ENCODE measurements at regions not wholly inside any gene's neighbourhood (a gene's known extent, or its start where the extent isn't known, plus 50 kb on each side); places are given as distances from the start of the nearest gene placed in this dataset.
"Not testable (repeated sequence)": the region's sequence is repeated elsewhere in the genome, so short reads cannot be mapped to it uniquely, and the experiment has no call there.

GRCh38 chr7:42730586-42730985 lies 181.3 kb downstream of the C7orf25 start:
- H3K4me1 ChIP-seq (ENCODE audit: control insufficient read depth in 5 of 5, insufficient read depth in 5 of 5, low read length in 5 of 5): no peaks in the 10 kb centered on the region
- H3K27me3 ChIP-seq (ENCODE audit: control insufficient read depth in 5 of 5, insufficient read depth in 4 of 5, low read length in 5 of 5): peaks cover 0 to 2% (median 0%) of the 10 kb centered on the region in 5 donors
- no peak overlapping the region for H3K27ac ChIP-seq (ENCODE audit: low read depth, low read length)
- H3K36me3 ChIP-seq (ENCODE audit: control insufficient read depth in 5 of 5, insufficient read depth in 5 of 5, low read length in 5 of 5): no peaks in the 10 kb centered on the region
- no peaks in the 10 kb centered on the region for H3K9me3 ChIP-seq (ENCODE audit: control insufficient read depth in 5 of 5, low read length in 5 of 5)
- no peak overlapping the region for H3K4me3 ChIP-seq (ENCODE audit: low read depth in 1 of 5, low read length in 5 of 5)
- no peak overlapping the region for H3K9ac ChIP-seq (ENCODE audit: low read length in 5 of 5)

- H3K4me3 ChIP-seq (ENCODE audit: low read depth in 1 of 5, low read length in 5 of 5): no peak overlapping the region
- H3K36me3 ChIP-seq (ENCODE audit: control insufficient read depth in 5 of 5, insufficient read depth in 5 of 5, low read length in 5 of 5): no peaks in the 10 kb centered on the region
- no peak overlapping the region for H3K9ac ChIP-seq (ENCODE audit: low read length in 5 of 5)
- no peaks in the 10 kb centered on the region for H3K9me3 ChIP-seq (ENCODE audit: control insufficient read depth in 5 of 5, low read length in 5 of 5)
- H3K27me3 ChIP-seq (ENCODE audit: control insufficient read depth in 5 of 5, insufficient read depth in 4 of 5, low read length in 5 of 5): peaks cover 0 to 2% (median 0%) of the 10 kb centered on the region in 5 donors
- no peak overlapping the region for H3K27ac ChIP-seq (ENCODE audit: low read depth, low read length)
- H3K4me1 ChIP-seq (ENCODE audit: control insufficient read depth in 5 of 5, insufficient read depth in 5 of 5, low read length in 5 of 5): no peaks in the 10 kb centered on the region
Observed at GRCh38 chr7:42729053-42729765, 182.7 kb downstream of the C7orf25 start.

- H3K9me3 ChIP-seq (ENCODE audit: control insufficient read depth in 5 of 5, low read length in 5 of 5): no peaks in the 10 kb centered on the region
- no peaks in the 10 kb centered on the region for H3K4me1 ChIP-seq (ENCODE audit: control insufficient read depth in 5 of 5, insufficient read depth in 5 of 5, low read length in 5 of 5)
- no peak overlapping the region for H3K4me3 ChIP-seq (ENCODE audit: low read depth in 1 of 5, low read length in 5 of 5)
- H3K9ac ChIP-seq (ENCODE audit: low read length in 5 of 5): no peak overlapping the region
- H3K27ac ChIP-seq (ENCODE audit: low read depth, low read length): no peak overlapping the region
- H3K27me3 ChIP-seq (ENCODE audit: control insufficient read depth in 5 of 5, insufficient read depth in 4 of 5, low read length in 5 of 5): peaks cover 0 to 2% (median 0%) of the 10 kb centered on the region in 5 donors
- H3K36me3 ChIP-seq (ENCODE audit: control insufficient read depth in 5 of 5, insufficient read depth in 5 of 5, low read length in 5 of 5): no peaks in the 10 kb centered on the region
Observed at GRCh38 chr7:42727451-42727850, 184.4 kb downstream of the C7orf25 start.

GRCh38 chr7:42726066-42726785 lies 185.6 kb downstream of the C7orf25 start:
- H3K9ac ChIP-seq (ENCODE audit: low read length in 5 of 5): no peak overlapping the region
- no peak overlapping the region for H3K27ac ChIP-seq (ENCODE audit: low read depth, low read length)
- H3K4me3 ChIP-seq (ENCODE audit: low read depth in 1 of 5, low read length in 5 of 5): no peak overlapping the region
- H3K4me1 ChIP-seq (ENCODE audit: control insufficient read depth in 5 of 5, insufficient read depth in 5 of 5, low read length in 5 of 5): no peaks in the 10 kb centered on the region
- H3K9me3 ChIP-seq (ENCODE audit: control insufficient read depth in 5 of 5, low read length in 5 of 5): no peaks in the 10 kb centered on the region
- H3K27me3 ChIP-seq (ENCODE audit: control insufficient read depth in 5 of 5, insufficient read depth in 4 of 5, low read length in 5 of 5): peaks cover 0 to 2% (median 0%) of the 10 kb centered on the region in 5 donors
- no peaks in the 10 kb centered on the region for H3K36me3 ChIP-seq (ENCODE audit: control insufficient read depth in 5 of 5, insufficient read depth in 5 of 5, low read length in 5 of 5)

- Histone ChIP-seq H3K9me3 (ENCODE audit: control insufficient read depth in 5 of 5, low read length in 5 of 5) (no peaks in the 10 kb centered on the region), H3K4me3 (ENCODE audit: low read depth in 1 of 5, low read length in 5 of 5) (no peak overlapping the region), H3K36me3 (ENCODE audit: control insufficient read depth in 5 of 5, insufficient read depth in 5 of 5, low read length in 5 of 5) (no peaks in the 10 kb centered on the region), H3K4me1 (ENCODE audit: control insufficient read depth in 5 of 5, insufficient read depth in 5 of 5, low read length in 5 of 5) (peaks cover 0 to 4% (median 0%) of the 10 kb centered on the region in 5 donors), H3K9ac (ENCODE audit: low read length in 5 of 5) (no peak overlapping the region), H3K27ac (ENCODE audit: low read depth, low read length) (no peak overlapping the region), H3K27me3 (ENCODE audit: control insufficient read depth in 5 of 5, insufficient read depth in 4 of 5, low read length in 5 of 5) (peaks cover 0 to 2% (median 0%) of the 10 kb centered on the region in 5 donors)
Observed at GRCh38 chr7:42722716-42723115, 189.2 kb downstream of the C7orf25 start.

- H3K27ac ChIP-seq (ENCODE audit: low read depth, low read length): no peak overlapping the region
- no peak overlapping the region for H3K4me3 ChIP-seq (ENCODE audit: low read depth in 1 of 5, low read length in 5 of 5)
- H3K27me3 ChIP-seq (ENCODE audit: control insufficient read depth in 5 of 5, insufficient read depth in 4 of 5, low read length in 5 of 5): peaks cover 0 to 2% (median 0%) of the 10 kb centered on the region in 5 donors
- no peaks in the 10 kb centered on the region for H3K9me3 ChIP-seq (ENCODE audit: control insufficient read depth in 5 of 5, low read length in 5 of 5)
- no peaks in the 10 kb centered on the region for H3K36me3 ChIP-seq (ENCODE audit: control insufficient read depth in 5 of 5, insufficient read depth in 5 of 5, low read length in 5 of 5)
- no peak overlapping the region for H3K9ac ChIP-seq (ENCODE audit: low read length in 5 of 5)
- H3K4me1 ChIP-seq (ENCODE audit: control insufficient read depth in 5 of 5, insufficient read depth in 5 of 5, low read length in 5 of 5): peaks cover 0 to 4% (median 0%) of the 10 kb centered on the region in 5 donors
Observed at GRCh38 chr7:42722198-42722597, 189.7 kb downstream of the C7orf25 start.

- peaks cover 0 to 4% (median 0%) of the 10 kb centered on the region in 5 donors for H3K4me1 ChIP-seq (ENCODE audit: control insufficient read depth in 5 of 5, insufficient read depth in 5 of 5, low read length in 5 of 5)
- H3K4me3 ChIP-seq (ENCODE audit: low read depth in 1 of 5, low read length in 5 of 5): no peak overlapping the region
- H3K27ac ChIP-seq (ENCODE audit: low read depth, low read length): no peak overlapping the region
- peaks cover 0 to 2% (median 0%) of the 10 kb centered on the region in 5 donors for H3K27me3 ChIP-seq (ENCODE audit: control insufficient read depth in 5 of 5, insufficient read depth in 4 of 5, low read length in 5 of 5)
- H3K9me3 ChIP-seq (ENCODE audit: control insufficient read depth in 5 of 5, low read length in 5 of 5): no peaks in the 10 kb centered on the region
- H3K9ac ChIP-seq (ENCODE audit: low read length in 5 of 5): no peak overlapping the region
- H3K36me3 ChIP-seq (ENCODE audit: control insufficient read depth in 5 of 5, insufficient read depth in 5 of 5, low read length in 5 of 5): no peaks in the 10 kb centered on the region
Observed at GRCh38 chr7:42720991-42721796, 190.7 kb downstream of the C7orf25 start.

- Histone ChIP-seq H3K27ac (ENCODE audit: low read depth, low read length) (no peak overlapping the region), H3K4me1 (ENCODE audit: control insufficient read depth in 5 of 5, insufficient read depth in 5 of 5, low read length in 5 of 5) (peaks cover 0 to 4% (median 0%) of the 10 kb centered on the region in 5 donors), H3K36me3 (ENCODE audit: control insufficient read depth in 5 of 5, insufficient read depth in 5 of 5, low read length in 5 of 5) (no peaks in the 10 kb centered on the region), H3K9ac (ENCODE audit: low read length in 5 of 5) (no peak overlapping the region), H3K9me3 (ENCODE audit: control insufficient read depth in 5 of 5, low read length in 5 of 5) (no peaks in the 10 kb centered on the region), H3K4me3 (ENCODE audit: low read depth in 1 of 5, low read length in 5 of 5) (no peak overlapping the region), H3K27me3 (ENCODE audit: control insufficient read depth in 5 of 5, insufficient read depth in 4 of 5, low read length in 5 of 5) (peaks cover 0 to 2% (median 0%) of the 10 kb centered on the region in 5 donors)
Observed at GRCh38 chr7:42720012-42720411, 191.9 kb downstream of the C7orf25 start.

GRCh38 chr7:42718466-42718865 lies 193.4 kb downstream of the C7orf25 start:
- H3K9me3 ChIP-seq (ENCODE audit: control insufficient read depth in 5 of 5, low read length in 5 of 5); H3K36me3 ChIP-seq (ENCODE audit: control insufficient read depth in 5 of 5, insufficient read depth in 5 of 5, low read length in 5 of 5); H3K27ac ChIP-seq (ENCODE audit: low read depth, low read length); H3K27me3 ChIP-seq (ENCODE audit: control insufficient read depth in 5 of 5, insufficient read depth in 4 of 5, low read length in 5 of 5); H3K9ac ChIP-seq (ENCODE audit: low read length in 5 of 5); H3K4me3 ChIP-seq (ENCODE audit: low read depth in 1 of 5, low read length in 5 of 5); H3K4me1 ChIP-seq (ENCODE audit: control insufficient read depth in 5 of 5, insufficient read depth in 5 of 5, low read length in 5 of 5): not testable (repeated sequence)

- Histone ChIP-seq H3K4me3 (ENCODE audit: low read depth in 1 of 5, low read length in 5 of 5) (no peak overlapping the region), H3K4me1 (ENCODE audit: control insufficient read depth in 5 of 5, insufficient read depth in 5 of 5, low read length in 5 of 5) (no peaks in the 10 kb centered on the region), H3K36me3 (ENCODE audit: control insufficient read depth in 5 of 5, insufficient read depth in 5 of 5, low read length in 5 of 5) (no peaks in the 10 kb centered on the region), H3K9me3 (ENCODE audit: control insufficient read depth in 5 of 5, low read length in 5 of 5) (peaks cover 0 to 10% (median 5%) of the 10 kb centered on the region in 5 donors), H3K27ac (ENCODE audit: low read depth, low read length) (no peak overlapping the region), H3K27me3 (ENCODE audit: control insufficient read depth in 5 of 5, insufficient read depth in 4 of 5, low read length in 5 of 5) (no peaks in the 10 kb centered on the region), H3K9ac (ENCODE audit: low read length in 5 of 5) (no peak overlapping the region)
Observed at GRCh38 chr7:42714356-42714755, 197.5 kb downstream of the C7orf25 start.
